ENCODE measurements at regions not wholly inside any gene's neighbourhood (a gene's known extent, or its start where the extent isn't known, plus 50 kb on each side); places are given as distances from the start of the nearest gene placed in this dataset.
"Not testable (repeated sequence)": the region's sequence is repeated elsewhere in the genome, so short reads cannot be mapped to it uniquely, and the experiment has no call there.

- intact Hi-C loops (cut with DNase I): no loop called here
- ATAC-seq (ENCODE audit: poor library complexity) (no peak), DNase-seq (no peak)
Observed at GRCh38 chr9:73871636-73872035, 625.5 kb upstream of the RORB start.

DNA sequence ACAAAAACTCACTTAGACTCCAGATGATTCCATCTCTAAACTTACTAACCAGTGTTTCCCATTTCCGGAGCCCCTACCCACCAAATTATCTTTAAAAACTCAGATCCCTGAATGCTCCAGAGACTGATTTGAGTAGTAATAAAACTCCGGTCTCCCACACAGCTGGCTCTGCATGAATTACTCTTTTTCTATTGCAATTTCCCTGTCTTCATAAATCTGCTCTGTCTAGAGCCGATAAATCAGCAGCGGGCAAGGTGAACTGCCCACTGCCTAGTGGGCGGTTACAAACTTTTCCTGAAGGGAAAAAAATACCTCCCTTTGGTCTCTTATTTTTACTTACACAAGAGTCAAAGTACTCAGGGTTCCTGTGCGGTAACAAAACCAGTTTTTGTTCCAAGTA is 624.4 kb upstream of the RORB start:
- intact Hi-C loops (cut with DNase I): no loop called here
- ATAC-seq (ENCODE audit: poor library complexity) (no peak), DNase-seq (no peak)

DNA sequence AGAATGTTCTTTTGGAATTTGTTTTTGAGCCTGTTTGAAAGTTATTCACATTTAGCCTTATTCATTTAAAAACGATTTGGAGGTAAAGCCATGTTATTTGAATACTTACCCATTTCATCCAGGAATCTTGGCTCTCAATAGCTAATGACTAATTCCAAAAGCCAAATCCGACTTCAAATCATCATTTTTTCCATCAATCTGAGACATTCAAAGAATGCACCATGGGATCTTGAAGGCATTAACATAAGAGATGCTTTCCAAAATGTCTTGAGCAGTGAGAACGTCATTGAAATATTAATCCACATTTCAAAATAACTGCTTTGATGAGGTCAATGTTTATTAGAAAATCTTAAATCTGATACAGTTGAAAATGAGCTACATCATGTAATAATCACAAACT is 617.0 kb upstream of the RORB start:
- DNase-seq: no peak
- no peak for ATAC-seq (ENCODE audit: poor library complexity)
- intact Hi-C loops (cut with DNase I): no loop called here

GRCh38 chr9:73889023-73889422 is 608.1 kb upstream of the RORB start:
- intact Hi-C loops (cut with DNase I): no loop called here
- DNase-seq: no peak
- no peak for ATAC-seq (ENCODE audit: poor library complexity)

GRCh38 chr9:73890685-73891277 is 606.4 kb upstream of the RORB start:
- intact Hi-C loops (cut with DNase I): no loop called here
- ATAC-seq (ENCODE audit: poor library complexity) (no peak), DNase-seq (no peak)

GRCh38 chr9:73892335-73892734 is 604.8 kb upstream of the RORB start:
- intact Hi-C loops (cut with DNase I): no loop called here
- DNase-seq (no peak), ATAC-seq (ENCODE audit: poor library complexity) (no peak)

DNA sequence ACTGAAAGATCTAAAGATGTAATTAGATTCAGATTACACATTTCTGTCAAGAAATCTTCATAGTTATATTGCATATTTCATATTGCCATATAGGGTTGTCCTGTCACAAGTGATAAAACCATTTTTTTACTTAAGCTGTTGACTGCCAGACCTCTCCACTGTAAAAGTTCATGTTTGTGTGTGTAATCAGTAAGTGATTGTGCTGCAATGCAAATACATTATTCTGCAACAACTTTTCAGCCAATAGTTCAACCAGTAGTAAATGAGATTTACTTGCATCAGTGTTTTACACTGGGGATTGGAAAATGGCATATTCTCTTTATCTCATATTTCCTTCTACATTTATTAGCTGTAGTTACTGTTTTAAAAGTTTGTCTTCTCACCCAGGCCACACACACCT is 603.9 kb upstream of the RORB start:
- ATAC-seq (ENCODE audit: poor library complexity): no peak
- no peak for DNase-seq
- intact Hi-C loops (cut with DNase I): no loop called here

GRCh38 chr9:73896061-73896460 is 601.1 kb upstream of the RORB start:
- no peak for ATAC-seq (ENCODE audit: poor library complexity)
- no peak for DNase-seq

DNA sequence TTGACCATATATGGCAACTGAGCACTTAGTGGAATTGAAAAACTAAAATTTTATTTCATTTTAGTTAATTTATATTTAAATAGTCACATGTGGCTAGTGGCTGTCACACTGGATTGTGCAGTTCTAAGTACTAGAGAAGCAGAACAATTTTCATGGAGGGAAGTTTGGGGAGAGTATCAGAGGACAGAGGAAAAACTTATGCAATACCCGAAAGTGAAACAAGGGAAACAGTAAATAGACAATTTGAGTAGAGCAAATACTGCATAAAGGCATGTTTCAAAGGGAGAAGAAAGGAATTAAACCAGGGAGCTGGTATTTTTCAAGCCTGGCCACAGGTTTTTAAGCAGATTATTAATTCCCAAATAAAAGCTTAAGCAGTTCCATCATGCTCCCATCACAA is 590.5 kb upstream of the RORB start:
- DNase-seq (no peak), ATAC-seq (ENCODE audit: poor library complexity) (no peak)
- intact Hi-C loops (cut with DNase I): no loop called here

More at GRCh38 chr9:73896061-73896460, 601.1 kb upstream of the RORB start:
- intact Hi-C loops (cut with DNase I): no loop called here

- DNase-seq (no peak), ATAC-seq (ENCODE audit: poor library complexity) (no peak)
- intact Hi-C loops (cut with DNase I): loop anchor here (10.0 kb wide), 1 partner anchor 53 kb away; no protein-coding TSS in a partner anchor
Observed at GRCh38 chr9:73911804-73912203, 585.3 kb upstream of the RORB start.

DNA sequence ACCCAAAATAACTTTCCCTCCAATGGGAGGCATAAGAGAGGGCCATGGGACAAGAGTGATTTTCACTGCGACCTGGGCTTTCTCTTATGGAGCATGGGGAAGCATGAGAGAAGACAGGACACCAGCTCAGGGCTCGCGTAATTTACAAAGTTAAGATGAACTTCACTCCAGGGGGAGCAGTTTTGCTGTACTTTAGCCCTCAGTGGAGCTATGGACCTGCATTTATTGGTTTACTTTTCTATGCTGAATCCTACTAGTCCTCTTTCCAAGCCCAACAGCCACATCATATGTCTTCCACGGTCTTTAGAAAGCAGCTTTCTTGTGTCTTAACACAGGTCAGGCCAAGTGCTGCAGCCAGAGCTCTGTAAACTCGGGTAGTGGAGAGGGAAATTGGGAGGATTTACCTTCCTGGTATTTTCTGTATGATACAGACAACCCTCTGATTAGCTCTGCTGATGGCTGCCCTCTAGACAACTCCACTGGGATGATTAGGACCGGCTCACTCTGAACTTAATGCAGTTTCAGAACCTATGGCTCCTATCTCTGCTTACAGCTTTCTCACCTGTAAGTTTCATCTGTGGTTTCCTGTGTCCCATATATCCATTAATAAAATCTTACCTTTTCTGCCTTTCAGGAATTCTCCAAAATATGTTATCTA is 581.0 kb upstream of the RORB start:
- ATAC-seq (ENCODE audit: poor library complexity) (no peak), DNase-seq (no peak)
- intact Hi-C loops (cut with DNase I): loop anchor here (10.0 kb wide), 1 partner anchor 49 kb away; no protein-coding TSS in a partner anchor

GRCh38 chr9:73919712-73920111 is 577.4 kb upstream of the RORB start:
- intact Hi-C loops (cut with DNase I): loop anchor here (10.0 kb wide), 1 partner anchor 45 kb away; no protein-coding TSS in a partner anchor
- ATAC-seq (ENCODE audit: poor library complexity) (no peak), DNase-seq (no peak)

- intact Hi-C loops (cut with DNase I): no loop called here
- no peak for ATAC-seq (ENCODE audit: poor library complexity)
- DNase-seq: no peak
Observed at GRCh38 chr9:73923796-73924195, 573.3 kb upstream of the RORB start.

GRCh38 chr9:73951147-73951546 is 546.0 kb upstream of the RORB start:
- DNase-seq (no peak), ATAC-seq (ENCODE audit: poor library complexity) (no peak)
- intact Hi-C loops (cut with DNase I): no loop called here

GRCh38 chr9:73962792-73963191 is 534.3 kb upstream of the RORB start:
- ATAC-seq (ENCODE audit: poor library complexity): no peak
- no peak for DNase-seq
- intact Hi-C loops (cut with DNase I): loop anchor here (10.0 kb wide), 1 partner anchor 48 kb away; no protein-coding TSS in a partner anchor

DNA sequence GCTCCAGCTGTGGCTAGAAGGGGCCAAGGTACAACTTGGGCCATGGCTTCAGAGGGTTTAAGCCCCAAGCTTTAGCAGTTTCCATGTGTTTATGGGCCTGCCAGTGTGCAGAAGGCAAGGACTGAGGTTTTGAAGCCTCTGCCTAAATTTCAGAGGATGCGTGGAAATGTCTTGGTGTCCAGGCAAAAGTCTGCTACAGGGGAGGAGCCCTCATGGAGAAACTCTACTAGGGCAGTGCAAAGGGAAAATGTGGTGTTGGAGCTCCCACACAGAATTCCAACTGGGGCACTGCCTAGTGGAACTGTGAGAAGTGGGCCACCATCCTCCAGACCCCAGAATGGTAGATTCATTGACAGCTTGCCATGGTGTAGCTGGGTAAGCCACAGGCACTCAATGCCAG is 527.2 kb upstream of the RORB start:
- ATAC-seq (ENCODE audit: poor library complexity) (no peak), DNase-seq (no peak)
- intact Hi-C loops (cut with DNase I): loop anchor here (10.0 kb wide), 1 partner anchor 55 kb away; no protein-coding TSS in a partner anchor

DNA sequence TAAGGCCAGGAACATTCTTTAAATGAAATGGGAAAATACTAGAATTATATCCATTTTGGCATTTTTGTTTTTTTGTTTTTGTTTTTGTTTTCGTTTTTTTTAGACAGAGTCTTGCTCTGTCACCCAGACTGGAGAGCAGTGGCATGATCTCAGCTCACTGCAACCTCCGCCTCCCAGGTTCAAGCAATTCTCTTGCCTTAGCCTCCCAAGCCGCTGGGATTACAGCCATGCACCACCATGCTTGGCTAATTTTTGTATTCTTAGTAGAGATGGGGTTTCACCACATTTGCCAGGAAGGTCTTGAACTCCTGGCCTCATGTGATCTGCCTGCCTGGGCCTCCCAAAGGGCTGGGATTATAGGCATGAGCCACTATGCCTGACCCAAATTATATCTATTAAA is 520.7 kb upstream of the RORB start:
- intact Hi-C loops (cut with DNase I); ATAC-seq (ENCODE audit: poor library complexity): not testable (repeated sequence)

GRCh38 chr9:73979894-73980264 is 517.3 kb upstream of the RORB start:
- intact Hi-C loops (cut with DNase I): no loop called here
- no peak for DNase-seq
- ATAC-seq (ENCODE audit: poor library complexity): no peak

More for the DNA sequence above, 520.7 kb upstream of the RORB start:
- not testable (repeated sequence) for DNase-seq

- DNase-seq (no peak), ATAC-seq (ENCODE audit: poor library complexity) (no peak)
- intact Hi-C loops (cut with DNase I): no loop called here
Observed at GRCh38 chr9:73980754-73981153, 516.4 kb upstream of the RORB start.

- no peak for DNase-seq
- no peak for ATAC-seq (ENCODE audit: poor library complexity)
- intact Hi-C loops (cut with DNase I): no loop called here
Observed at GRCh38 chr9:73981405-73981804, 515.7 kb upstream of the RORB start.

DNA sequence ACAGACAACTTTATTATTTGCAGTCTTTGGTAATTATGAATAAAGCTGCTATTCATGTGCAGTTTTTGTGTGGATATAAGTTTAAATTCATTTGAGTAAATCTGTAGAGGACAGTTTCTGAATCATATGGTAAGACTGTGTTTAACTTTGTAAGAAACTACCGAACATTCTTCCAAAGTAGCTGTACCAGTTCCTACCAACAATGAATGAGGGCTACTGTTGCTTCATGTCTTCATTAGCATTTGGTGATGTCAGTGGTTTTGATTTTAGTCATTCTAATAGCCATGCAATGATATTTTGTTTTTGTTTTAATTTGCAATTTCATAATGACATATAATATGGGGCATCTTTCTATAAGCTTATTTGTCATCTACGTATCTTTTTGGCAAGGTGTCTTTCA is 501.3 kb upstream of the RORB start:
- intact Hi-C loops (cut with DNase I): no loop called here
- ATAC-seq (ENCODE audit: poor library complexity) (no peak), DNase-seq (no peak)

All from Right ventricle myocardium superior (tissue), 1 donor.